ENCODE measurements at regions not wholly inside any gene's neighbourhood (a gene's known extent, or its start where the extent isn't known, plus 50 kb on each side); places are given as distances from the start of the nearest gene placed in this dataset.

DNA sequence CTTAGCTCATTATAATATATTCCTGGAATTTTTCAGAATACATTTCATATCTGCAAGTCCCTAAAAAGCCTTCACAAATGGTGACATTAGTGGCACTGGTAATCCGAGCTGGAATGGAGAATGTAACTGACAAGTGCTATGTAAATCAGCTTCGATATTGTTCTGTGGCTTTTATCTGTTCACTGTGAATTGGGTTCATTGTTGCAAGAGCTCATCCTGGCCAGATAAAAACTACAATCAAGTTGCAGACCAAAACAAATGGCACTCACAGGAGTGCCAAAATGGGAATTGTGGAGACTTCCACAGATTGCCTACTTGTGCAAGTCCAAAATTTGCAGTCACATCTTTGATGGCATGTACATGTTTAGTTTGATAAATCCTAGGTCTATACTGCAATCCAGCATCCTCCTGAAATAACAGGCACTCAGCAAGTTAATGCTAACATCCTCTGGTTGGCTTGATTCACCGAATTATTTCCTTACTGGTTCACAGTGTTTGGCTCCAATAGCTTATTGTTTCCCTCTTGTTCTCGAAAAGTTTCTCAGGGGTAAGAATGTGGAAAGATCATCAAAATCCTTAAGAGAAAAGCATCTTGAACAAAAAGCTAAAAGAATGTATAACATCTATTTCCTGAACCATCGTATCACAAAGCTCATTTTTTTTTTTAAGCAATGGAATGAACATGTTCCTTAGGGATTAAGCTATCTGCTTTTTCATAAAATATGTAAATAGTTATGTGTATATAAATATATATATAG, 904.9 kb downstream of the CENPC start:
- H3K4me3 ChIP-seq = no peak overlapping the region
- DNase-seq = no peak
- intact Hi-C loops (cut with DNase I; ENCODE audit: low total_unique reads) = no loop called here
- H3K36me3 ChIP-seq = no peaks in the 10 kb centered on the region
- TF ChIP-seq POLR2A (IDR thresholded peaks at IDR 0.05) (no peak), CTCF (IDR thresholded peaks at IDR 0.05) (no peak)
- H3K4me1 ChIP-seq = no peaks in the 10 kb centered on the region
- no peak overlapping the region for H3K27ac ChIP-seq
- H3K9me3 ChIP-seq = no peaks in the 10 kb centered on the region
- no peaks in the 10 kb centered on the region for H3K27me3 ChIP-seq

- Histone ChIP-seq H3K4me1 (no peaks in the 10 kb centered on the region), H3K4me3 (no peak overlapping the region), H3K27me3 (no peaks in the 10 kb centered on the region), H3K36me3 (no peaks in the 10 kb centered on the region), H3K9me3 (no peaks in the 10 kb centered on the region), H3K27ac (no peak overlapping the region)
- no peak for DNase-seq
- TF ChIP-seq CTCF (IDR thresholded peaks at IDR 0.05) (no peak), POLR2A (IDR thresholded peaks at IDR 0.05) (no peak)
- intact Hi-C loops (cut with DNase I; ENCODE audit: low total_unique reads) = no loop called here
Observed at GRCh38 chr4:66639361-66639760, 905.9 kb downstream of the CENPC start.

GRCh38 chr4:66636349-66636748, 909.0 kb downstream of the CENPC start:
- Histone ChIP-seq H3K36me3 (no peaks in the 10 kb centered on the region), H3K4me1 (no peaks in the 10 kb centered on the region), H3K27ac (no peak overlapping the region), H3K4me3 (no peak overlapping the region), H3K9me3 (no peaks in the 10 kb centered on the region), H3K27me3 (no peaks in the 10 kb centered on the region)
- intact Hi-C loops (cut with DNase I; ENCODE audit: low total_unique reads) = no loop called here
- no peak for TF ChIP-seq CTCF (IDR thresholded peaks at IDR 0.05)
- TF ChIP-seq POLR2A (IDR thresholded peaks at IDR 0.05) = no peak
- no peak for DNase-seq

DNA sequence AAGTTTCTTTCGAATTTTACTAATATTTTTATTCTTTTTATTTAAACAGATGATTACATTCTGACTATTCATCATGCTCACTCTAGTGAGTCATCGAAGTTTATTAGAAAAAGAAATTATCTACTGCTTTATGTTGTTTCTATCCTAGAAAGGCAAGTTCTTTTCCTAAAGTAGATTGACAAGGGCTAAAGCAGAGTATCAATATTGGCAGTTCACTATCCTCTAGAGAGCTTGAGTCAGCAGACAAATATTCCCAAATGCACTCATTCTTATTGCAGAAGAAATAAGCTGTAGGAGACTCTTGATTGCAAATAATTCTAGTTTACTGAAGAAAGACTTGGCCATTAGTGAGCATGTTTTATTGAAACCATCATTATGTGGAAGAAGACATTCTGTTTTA, 911.8 kb downstream of the CENPC start:
- TF ChIP-seq CTCF (IDR thresholded peaks at IDR 0.05) (no peak), POLR2A (IDR thresholded peaks at IDR 0.05) (no peak)
- Histone ChIP-seq H3K36me3 (no peaks in the 10 kb centered on the region), H3K4me1 (no peaks in the 10 kb centered on the region), H3K4me3 (no peak overlapping the region), H3K9me3 (no peaks in the 10 kb centered on the region), H3K27me3 (no peaks in the 10 kb centered on the region), H3K27ac (no peak overlapping the region)
- intact Hi-C loops (cut with DNase I; ENCODE audit: low total_unique reads) = no loop called here
- no peak for DNase-seq

DNA sequence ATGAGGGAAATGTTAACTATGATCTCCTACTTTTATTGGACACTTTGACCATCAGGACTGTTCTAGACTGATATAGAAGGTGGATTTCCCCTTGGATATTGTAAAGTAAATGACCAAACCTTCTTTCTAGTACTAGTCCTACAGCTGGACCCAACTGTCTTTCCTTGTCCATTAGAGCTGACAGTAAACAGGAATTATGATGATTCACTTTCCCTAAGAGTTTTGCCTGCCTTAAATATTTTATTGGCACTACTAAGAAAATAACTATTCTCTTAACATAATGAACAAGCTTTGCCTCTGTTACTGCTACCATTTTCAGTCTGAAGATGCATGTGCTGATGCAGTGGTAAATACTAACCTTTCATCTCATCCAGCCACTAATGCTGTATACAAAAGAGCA, 915.4 kb downstream of the CENPC start:
- Histone ChIP-seq H3K4me1 (no peaks in the 10 kb centered on the region), H3K27me3 (no peaks in the 10 kb centered on the region), H3K27ac (no peak overlapping the region), H3K9me3 (no peaks in the 10 kb centered on the region), H3K4me3 (no peak overlapping the region), H3K36me3 (no peaks in the 10 kb centered on the region)
- intact Hi-C loops (cut with DNase I; ENCODE audit: low total_unique reads) = no loop called here
- DNase-seq = no peak
- TF ChIP-seq POLR2A (IDR thresholded peaks at IDR 0.05) = no peak
- no peak for TF ChIP-seq CTCF (IDR thresholded peaks at IDR 0.05)

All from uterus (tissue), 3 donors.